NCI-H2196 treated with DMSO at 0.1 percent for 48 hours (cell line): ENCODE measurements at regions not wholly inside any gene's neighbourhood (a gene's known extent, or its start where the extent isn't known, plus 50 kb on each side); places are given as distances from the start of the nearest gene placed in this dataset.

Experiments used
- DNase-seq: peaks from one replicate; lab custom pipeline; 2025; ENCODE audit not compliant: unreplicated experiment; lab: John Stamatoyannopoulos, UW

- DNase-seq = no peak
These were observed 320.1 kb downstream of the SLC4A3 start for GRCh38 chr2:219947575-219947974.

- DNase-seq = no peak
These were observed 321.6 kb downstream of the SLC4A3 start for GRCh38 chr2:219949053-219949452.

- DNase-seq = no peak
These were observed 323.7 kb downstream of the SLC4A3 start for GRCh38 chr2:219951099-219951498.

DNA sequence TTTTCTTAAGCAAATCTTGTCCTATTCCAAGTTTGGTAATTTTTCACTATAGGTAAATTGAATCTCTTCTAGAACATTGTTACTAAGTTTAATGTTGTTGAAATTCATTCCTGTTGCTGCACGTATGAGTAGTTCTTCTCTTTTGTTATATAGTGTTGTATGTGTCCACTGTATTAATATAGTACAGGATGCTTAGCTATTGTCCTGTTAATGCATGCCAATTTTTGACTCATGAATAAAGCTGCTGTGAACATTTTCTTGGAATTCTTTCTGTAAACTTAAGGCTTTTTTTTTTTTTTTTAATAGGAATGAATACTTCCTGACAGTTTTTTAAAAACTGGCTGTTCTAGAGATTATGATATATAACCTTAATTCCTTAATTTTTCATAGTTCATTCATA is 326.9 kb downstream of the SLC4A3 start:
- no peak for DNase-seq

DNA sequence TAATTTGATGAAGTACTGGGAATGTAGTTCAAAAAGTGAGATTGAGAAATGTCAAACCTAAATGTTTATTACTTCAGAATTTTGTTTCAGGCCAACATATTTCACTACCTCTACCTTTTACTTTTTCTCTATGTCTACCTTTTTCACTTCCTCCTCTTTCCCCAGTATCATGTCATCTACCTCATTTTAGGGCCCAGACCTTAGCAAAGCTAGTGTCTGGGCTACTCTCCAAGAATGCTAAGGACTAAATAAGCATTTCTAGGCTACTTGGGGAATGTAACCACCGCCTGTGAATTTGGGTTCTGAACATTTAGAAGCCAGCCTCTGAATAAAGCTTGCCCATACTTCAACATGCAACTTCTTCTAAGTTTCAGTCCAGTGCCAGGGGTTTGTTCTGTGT is 330.4 kb downstream of the SLC4A3 start:
- DNase-seq = no peak

- DNase-seq = no peak
These were observed 331.5 kb downstream of the SLC4A3 start for GRCh38 chr2:219958941-219959340.

GRCh38 chr2:219959471-219959870 is 332.0 kb downstream of the SLC4A3 start:
- no peak for DNase-seq

GRCh38 chr2:219961947-219962498 is 334.6 kb downstream of the SLC4A3 start:
- no peak for DNase-seq

DNA sequence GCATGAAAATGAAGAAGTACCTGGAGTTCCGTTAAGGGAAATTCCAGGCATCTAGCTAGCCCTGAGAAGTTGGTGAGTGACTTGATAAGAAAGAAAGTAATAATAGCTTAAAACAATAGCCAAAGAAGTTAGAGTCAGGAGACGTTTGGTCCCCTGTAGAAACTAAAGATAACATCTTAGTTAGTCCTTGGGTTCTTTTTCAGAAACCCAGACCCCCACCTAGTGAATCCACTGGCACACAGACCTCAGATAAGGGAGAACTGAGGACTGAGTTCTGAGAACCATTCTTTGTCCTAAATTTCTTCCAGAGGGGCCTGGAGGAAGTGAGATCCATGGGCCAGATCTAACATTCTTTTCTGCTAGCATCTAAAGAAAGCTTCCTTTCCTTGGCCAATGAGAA is 335.4 kb downstream of the SLC4A3 start:
- no peak for DNase-seq

- DNase-seq = no peak
These were observed 338.1 kb downstream of the SLC4A3 start for GRCh38 chr2:219965287-219966194.

GRCh38 chr2:219967247-219968245 is 340.1 kb downstream of the SLC4A3 start:
- DNase-seq = no peak

GRCh38 chr2:219968685-219969345 is 341.4 kb downstream of the SLC4A3 start:
- DNase-seq = no peak

- DNase-seq = no peak
These were observed 342.1 kb downstream of the SLC4A3 start for GRCh38 chr2:219969508-219969907.

DNA sequence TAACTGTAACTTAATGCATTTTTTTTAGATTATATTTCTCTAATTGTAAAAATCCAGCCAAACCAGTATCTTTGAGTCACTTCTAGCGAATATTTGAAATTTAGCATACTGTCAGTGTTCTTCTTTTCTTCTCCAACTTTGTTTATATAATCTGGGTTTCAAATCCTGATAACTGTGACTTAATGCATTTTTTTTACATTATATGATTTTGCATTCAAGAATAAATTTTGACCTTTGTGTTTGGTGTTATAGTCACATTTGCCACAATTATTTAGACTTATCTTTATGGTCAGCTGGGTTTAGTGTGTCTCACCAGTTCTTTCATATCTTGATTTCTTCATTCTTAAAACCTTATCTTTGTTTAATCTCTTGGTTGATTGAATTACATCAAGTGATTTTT is 345.7 kb downstream of the SLC4A3 start:
- no peak for DNase-seq

DNA sequence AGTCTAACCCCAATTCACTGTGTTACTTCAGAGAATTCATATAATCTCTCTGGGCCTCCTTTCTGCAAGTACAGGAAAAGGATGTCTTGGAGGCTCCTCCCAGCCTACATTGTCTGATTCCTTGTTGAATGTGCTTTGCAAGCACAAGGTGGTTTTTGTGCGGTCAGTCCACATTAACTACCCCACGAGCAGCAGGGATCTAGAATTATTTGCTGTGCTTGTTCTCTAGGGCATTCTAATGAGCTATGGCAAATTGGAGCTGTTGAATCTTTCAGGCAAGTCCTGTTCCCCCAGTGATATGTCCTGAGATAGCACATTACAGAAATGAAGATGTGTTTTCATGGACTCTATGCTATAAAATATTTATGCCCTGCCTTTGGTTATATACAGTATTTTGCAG is 349.4 kb downstream of the SLC4A3 start:
- DNase-seq = no peak

- no peak for DNase-seq
These were observed 353.2 kb downstream of the SLC4A3 start for GRCh38 chr2:219980638-219981037.

- no peak for DNase-seq
These were observed 356.4 kb downstream of the SLC4A3 start for GRCh38 chr2:219983836-219984235.

- no peak for DNase-seq
These were observed 357.6 kb downstream of the SLC4A3 start for GRCh38 chr2:219985017-219985416.

DNA sequence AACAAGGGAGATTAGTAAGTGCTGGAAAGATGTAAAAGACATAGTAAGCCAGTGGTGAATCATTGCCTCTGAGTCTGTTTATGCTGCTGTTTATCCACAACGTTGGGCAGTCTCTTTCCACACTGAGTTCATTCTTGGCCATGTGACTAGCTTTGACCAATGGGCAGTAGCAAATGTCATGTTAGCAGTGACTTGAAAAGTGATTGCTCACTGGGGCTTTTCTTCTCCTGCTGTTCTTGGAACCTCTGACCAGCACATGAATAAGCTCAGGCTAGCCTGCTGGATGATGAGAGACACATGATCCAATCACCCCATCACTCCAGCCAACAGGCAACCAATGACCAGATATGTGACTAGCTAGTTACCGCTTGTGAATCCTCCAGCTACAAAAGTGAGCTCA is 360.4 kb downstream of the SLC4A3 start:
- no peak for DNase-seq

DNA sequence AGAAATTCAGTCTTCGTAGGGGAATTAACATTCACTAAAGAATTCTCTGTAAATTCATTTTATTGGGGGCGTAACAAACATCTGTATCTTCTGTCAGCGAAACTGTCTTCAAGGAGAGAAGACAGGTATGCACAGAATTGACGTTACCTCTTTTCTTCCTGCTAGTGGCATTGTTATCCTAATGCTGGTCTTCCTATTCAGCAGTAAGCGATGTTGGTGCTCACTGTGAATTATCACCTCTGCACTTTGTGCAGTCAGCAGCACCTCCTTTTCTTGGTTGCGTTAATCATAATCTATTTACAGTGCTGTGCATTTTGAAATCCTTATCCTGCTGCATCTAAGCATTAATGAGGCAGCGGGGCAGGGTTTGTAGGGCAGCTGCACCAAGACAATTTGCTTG is 362.3 kb downstream of the SLC4A3 start:
- no peak for DNase-seq

- no peak for DNase-seq
These were observed 363.7 kb downstream of the SLC4A3 start for GRCh38 chr2:219991116-219991515.
